SU-DHL-6 (cell line): ENCODE measurements at regions not wholly inside any gene's neighbourhood (a gene's known extent, or its start where the extent isn't known, plus 50 kb on each side); places are given as distances from the start of the nearest gene placed in this dataset.

Experiments used
- H2AFZ ChIP-seq: fragments of 200-600 bp; sonication (generic); 2 replicates; pipeline ENCODE4 v1.6.1; 2014; ENCODE audit warnings: low read depth, mild to moderate bottlenecking, moderate library complexity, mixed read lengths, antibody characterized with exemption, low read length; ENCODE audit not compliant: severe bottlenecking
- H3F3A ChIP-seq: fragments of 200-600 bp; shearing (Covaris generic); 2 replicates; pipeline ENCODE4 v1.6.0; 2016; ENCODE audit warnings: antibody characterized with exemption, mild to moderate bottlenecking; ENCODE audit not compliant: insufficient read depth
- H3K27ac ChIP-seq: fragments of 200-600 bp; sonication (generic); 2 replicates; pipeline ENCODE4 v1.5.1; 2016; ENCODE audit warnings: low read depth, mild to moderate bottlenecking, low read length, moderate library complexity, mixed read lengths
- H3K27me3 ChIP-seq: fragments of 200-600 bp; sonication (generic), shearing (Covaris generic); 2 replicates; pipeline ENCODE4 v1.6.0; 2014; ENCODE audit warnings: mild to moderate bottlenecking, low read length
- H3K36me3 ChIP-seq: fragments of 200-600 bp; sonication (generic); 2 replicates; pipeline ENCODE4 v1.6.1; 2014; ENCODE audit warnings: mild to moderate bottlenecking, low read length, mixed read lengths
- H3K4me2 ChIP-seq: fragments of 300-600, 200-600 bp; shearing (Covaris generic), sonication (generic); 2 replicates; pipeline ENCODE4 v1.6.0; 2014; ENCODE audit warnings: low read length, low read depth, mild to moderate bottlenecking; ENCODE audit not compliant: poor library complexity, severe bottlenecking
- H3K4me3 ChIP-seq: fragments of 200-600 bp; sonication (generic); 2 replicates; pipeline ENCODE4 v1.5.1; 2014; ENCODE audit warnings: antibody characterized with exemption, low read length, mild to moderate bottlenecking, mixed read lengths; ENCODE audit not compliant: insufficient read depth, poor library complexity, severe bottlenecking
- H3K79me2 ChIP-seq: fragments of 200-600 bp; sonication (generic); 2 replicates; pipeline ENCODE4 v1.6.1; 2014; ENCODE audit warnings: mild to moderate bottlenecking, low read length, moderate library complexity; ENCODE audit not compliant: insufficient read depth
- H3K9ac ChIP-seq: fragments of 200-600 bp; sonication (generic); 2 replicates; pipeline ENCODE4 v1.7.0; 2014; ENCODE audit warnings: mild to moderate bottlenecking, low read length
- H3K9me2 ChIP-seq: fragments of 200-600 bp; sonication (generic); replicated peaks from 2 replicates; pipeline ENCODE4 v1.6.1; 2014; ENCODE audit warnings: low read length; ENCODE audit not compliant: insufficient read depth
- H3K9me3 ChIP-seq: fragments of 200-600 bp; sonication (generic); 2 replicates; pipeline ENCODE4 v1.6.1; 2014; ENCODE audit warnings: low read length, mixed read lengths; ENCODE audit not compliant: insufficient read depth
- H4K20me1 ChIP-seq: fragments of 200-600 bp; sonication (generic); 2 replicates; pipeline ENCODE4 v1.6.1; 2014; ENCODE audit warnings: low read depth, mild to moderate bottlenecking, antibody characterized with exemption, low read length, moderate library complexity, mixed read lengths
- EZH2phosphoT487 ChIP-seq: fragments of 200-600 bp; sonication (generic), shearing (Covaris generic); conservative IDR thresholded peaks from 2 replicates; pipeline ENCODE4 v1.6.1; 2018; ENCODE audit warnings: mild to moderate bottlenecking, antibody characterized with exemption, low read length, moderate library complexity, mixed read lengths
- TF ChIP-seq, protein P1 (sequence below): fragments of 200-600 bp; sonication (generic); IDR thresholded peaks from one replicate; pipeline ENCODE4 v1.5.1; 2017; ENCODE audit warnings: antibody characterized with exemption, mild to moderate bottlenecking, low read length, moderate library complexity; ENCODE audit not compliant: insufficient read depth, poor library complexity, severe bottlenecking

GRCh38 chr14:85466678-85467077, 63.3 kb upstream of the FLRT2 start:
- no peaks in the 10 kb centered on the region for H3K79me2 ChIP-seq
- H3K27ac ChIP-seq = no peak overlapping the region
- H3K9ac ChIP-seq = no peak overlapping the region
- no peaks in the 10 kb centered on the region for H3K36me3 ChIP-seq
- no peak overlapping the region for H2AFZ ChIP-seq
- no peak overlapping the region for H3K4me2 ChIP-seq
- H3F3A ChIP-seq = no peaks in the 10 kb centered on the region
- H3K4me3 ChIP-seq = no peak overlapping the region
- H3K9me3 ChIP-seq = no peaks in the 10 kb centered on the region
- H3K9me2 ChIP-seq = no peaks in the 10 kb centered on the region
- H4K20me1 ChIP-seq = no peaks in the 10 kb centered on the region
- no peaks in the 10 kb centered on the region for H3K27me3 ChIP-seq
- TF ChIP-seq, protein P1, sequence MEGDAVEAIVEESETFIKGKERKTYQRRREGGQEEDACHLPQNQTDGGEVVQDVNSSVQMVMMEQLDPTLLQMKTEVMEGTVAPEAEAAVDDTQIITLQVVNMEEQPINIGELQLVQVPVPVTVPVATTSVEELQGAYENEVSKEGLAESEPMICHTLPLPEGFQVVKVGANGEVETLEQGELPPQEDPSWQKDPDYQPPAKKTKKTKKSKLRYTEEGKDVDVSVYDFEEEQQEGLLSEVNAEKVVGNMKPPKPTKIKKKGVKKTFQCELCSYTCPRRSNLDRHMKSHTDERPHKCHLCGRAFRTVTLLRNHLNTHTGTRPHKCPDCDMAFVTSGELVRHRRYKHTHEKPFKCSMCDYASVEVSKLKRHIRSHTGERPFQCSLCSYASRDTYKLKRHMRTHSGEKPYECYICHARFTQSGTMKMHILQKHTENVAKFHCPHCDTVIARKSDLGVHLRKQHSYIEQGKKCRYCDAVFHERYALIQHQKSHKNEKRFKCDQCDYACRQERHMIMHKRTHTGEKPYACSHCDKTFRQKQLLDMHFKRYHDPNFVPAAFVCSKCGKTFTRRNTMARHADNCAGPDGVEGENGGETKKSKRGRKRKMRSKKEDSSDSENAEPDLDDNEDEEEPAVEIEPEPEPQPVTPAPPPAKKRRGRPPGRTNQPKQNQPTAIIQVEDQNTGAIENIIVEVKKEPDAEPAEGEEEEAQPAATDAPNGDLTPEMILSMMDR = no peak
- TF ChIP-seq EZH2phosphoT487 = no peak

DNA sequence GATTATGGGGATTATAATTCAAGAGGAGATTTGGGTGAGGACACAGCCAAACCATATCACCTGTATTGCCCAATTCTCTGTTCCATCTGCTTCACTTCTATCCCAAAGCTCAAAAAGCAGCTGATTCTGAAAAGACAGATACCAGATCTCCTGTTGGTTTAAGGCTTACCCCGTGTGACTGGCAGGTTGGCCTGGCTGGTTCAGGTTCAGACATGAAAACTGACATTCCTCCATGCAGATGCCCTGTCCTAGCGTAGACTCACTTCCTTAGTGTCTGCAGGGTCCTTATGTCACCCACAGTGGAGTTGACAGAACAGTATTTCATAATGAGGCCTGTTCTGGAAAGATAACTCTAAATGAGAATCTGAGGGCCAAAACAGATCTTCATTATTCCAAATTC, 61.1 kb upstream of the FLRT2 start:
- H3K27ac ChIP-seq = no peak overlapping the region
- no peak overlapping the region for H3K4me3 ChIP-seq
- no peak overlapping the region for H3K4me2 ChIP-seq
- H3K9me2 ChIP-seq = no peaks in the 10 kb centered on the region
- TF ChIP-seq EZH2phosphoT487 = no peak
- TF ChIP-seq, protein P1 = no peak
- H3K27me3 ChIP-seq = no peaks in the 10 kb centered on the region
- H3K79me2 ChIP-seq = no peaks in the 10 kb centered on the region
- no peaks in the 10 kb centered on the region for H3F3A ChIP-seq
- no peaks in the 10 kb centered on the region for H3K36me3 ChIP-seq
- no peak overlapping the region for H3K9ac ChIP-seq
- H3K9me3 ChIP-seq = no peaks in the 10 kb centered on the region
- no peaks in the 10 kb centered on the region for H4K20me1 ChIP-seq
- no peak overlapping the region for H2AFZ ChIP-seq

- Histone ChIP-seq H3F3A (no peaks in the 10 kb centered on the region), H3K9ac (no peak overlapping the region), H3K27ac (no peak overlapping the region), H3K4me2 (no peak overlapping the region), H3K9me3 (no peaks in the 10 kb centered on the region), H3K4me3 (no peak overlapping the region), H3K9me2 (no peaks in the 10 kb centered on the region), H3K27me3 (no peaks in the 10 kb centered on the region), H3K36me3 (no peaks in the 10 kb centered on the region), H3K79me2 (no peaks in the 10 kb centered on the region), H2AFZ (no peak overlapping the region), H4K20me1 (no peaks in the 10 kb centered on the region)
- TF ChIP-seq EZH2phosphoT487 = no peak
- TF ChIP-seq, protein P1 = no peak
Measured at GRCh38 chr14:85471156-85471555, 58.8 kb upstream of the FLRT2 start.

DNA sequence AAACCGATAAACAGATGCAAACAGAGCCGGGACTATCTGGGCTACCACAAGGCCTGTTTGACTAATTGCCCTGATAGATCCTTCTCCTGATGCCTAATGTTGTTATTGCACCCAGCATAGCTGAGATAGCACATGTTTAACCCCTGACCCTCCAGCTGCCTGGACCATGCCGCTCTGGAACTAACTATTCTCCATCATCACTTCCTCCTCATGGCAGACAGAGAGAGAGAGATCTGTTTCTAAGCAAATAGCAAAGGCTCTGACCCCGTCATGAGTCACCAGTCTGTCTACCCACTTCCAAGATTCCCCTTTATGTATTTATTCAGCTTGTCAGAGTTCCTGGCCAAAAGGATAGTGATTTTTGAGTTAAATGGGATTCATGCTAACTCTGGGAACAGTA, 58.2 kb upstream of the FLRT2 start:
- H3K27me3 ChIP-seq = no peaks in the 10 kb centered on the region
- TF ChIP-seq, protein P1 = no peak
- TF ChIP-seq EZH2phosphoT487 = no peak
- H3K36me3 ChIP-seq = no peaks in the 10 kb centered on the region
- no peak overlapping the region for H3K9ac ChIP-seq
- no peaks in the 10 kb centered on the region for H4K20me1 ChIP-seq
- H3K27ac ChIP-seq = no peak overlapping the region
- no peaks in the 10 kb centered on the region for H3F3A ChIP-seq
- H3K79me2 ChIP-seq = no peaks in the 10 kb centered on the region
- no peaks in the 10 kb centered on the region for H3K9me3 ChIP-seq
- H3K9me2 ChIP-seq = no peaks in the 10 kb centered on the region
- H2AFZ ChIP-seq = no peak overlapping the region
- H3K4me2 ChIP-seq = no peak overlapping the region
- H3K4me3 ChIP-seq = no peak overlapping the region
